Neural crest cell (in vitro differentiated cells): ENCODE measurements at regions not wholly inside any gene's neighbourhood (a gene's known extent, or its start where the extent isn't known, plus 50 kb on each side); places are given as distances from the start of the nearest gene placed in this dataset.
A peak's percentile ranks its signal among the peaks of the same experiment; 100 is the strongest.

ENCODE experiments used
- DNase-seq: peaks from one replicate; pipeline ENCODE4 v3.0.0; 2021; ENCODE audit warnings: low read depth, mixed read lengths, low spot score
- H3K27ac Mint-ChIP-seq: one replicate; pipeline ENCODE4 v1.8.0; 2021; ENCODE audit warnings: mild to moderate bottlenecking, mixed read lengths; ENCODE audit not compliant: unreplicated experiment
- H3K27me3 Mint-ChIP-seq: 2 replicates; pipeline ENCODE4 v1.8.0; 2021; ENCODE audit warnings: low read depth, mild to moderate bottlenecking, mixed read lengths
- H3K36me3 Mint-ChIP-seq: 2 replicates; pipeline ENCODE4 v1.8.0; 2021; ENCODE audit warnings: low read depth, mild to moderate bottlenecking, mixed read lengths
- H3K4me1 Mint-ChIP-seq: 2 replicates; pipeline ENCODE4 v1.8.0; 2021; ENCODE audit warnings: mixed read lengths
- H3K4me3 Mint-ChIP-seq: one replicate; pipeline ENCODE4 v1.8.0; 2021; ENCODE audit warnings: mild to moderate bottlenecking, mixed read lengths
- H3K9me3 Mint-ChIP-seq: 2 replicates; pipeline ENCODE4 v1.8.0; 2021; ENCODE audit warnings: mixed read lengths
- CTCF ChIP-seq: fragments of 200-600 bp; sonication (generic); conservative IDR thresholded peaks from 2 replicates; pipeline ENCODE4 v1.5.0; 2021; ENCODE audit warnings: antibody characterized with exemption, mild to moderate bottlenecking

DNA sequence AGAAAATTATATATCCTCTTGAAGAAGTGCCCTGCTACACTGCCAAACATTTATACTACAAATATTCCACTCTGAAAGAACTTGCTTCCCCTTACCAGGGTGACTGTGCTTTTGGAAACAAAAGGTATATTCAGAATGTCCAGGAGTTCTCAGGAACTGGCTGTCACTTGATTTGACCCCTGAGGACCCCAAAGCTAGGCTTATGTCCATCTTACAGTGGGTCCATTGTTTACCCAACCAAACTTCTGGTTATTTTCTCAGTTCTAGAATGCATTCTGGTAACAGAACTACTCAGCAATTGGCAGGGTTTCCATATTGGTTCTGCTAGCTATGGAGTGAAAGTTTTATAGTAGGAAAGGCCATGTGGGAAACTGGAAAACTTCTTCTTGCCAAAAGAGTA, 207.1 kb upstream of the KCTD3 start:
- H3K4me3 Mint-ChIP-seq = peak overlapping the region; percentile 56
- DNase-seq = no peak
- no peak for TF ChIP-seq CTCF
- H3K9me3 Mint-ChIP-seq = peaks cover 16% of the 10 kb centered on the region
- no peaks in the 10 kb centered on the region for H3K27me3 Mint-ChIP-seq
- peak overlapping the region; percentile 84 for H3K27ac Mint-ChIP-seq
- peaks cover 13% of the 10 kb centered on the region for H3K36me3 Mint-ChIP-seq
- peaks cover 35% of the 10 kb centered on the region for H3K4me1 Mint-ChIP-seq

- DNase-seq = no peak
- Mint-ChIP-seq H3K4me1 (peaks cover 35% of the 10 kb centered on the region), H3K27ac (peak overlapping the region; percentile 52), H3K36me3 (peaks cover 13% of the 10 kb centered on the region), H3K27me3 (no peaks in the 10 kb centered on the region), H3K9me3 (peaks cover 14% of the 10 kb centered on the region), H3K4me3 (no peak overlapping the region)
- TF ChIP-seq CTCF = no peak
These were observed 206.3 kb upstream of the KCTD3 start for GRCh38 chr1:215360758-215361157.

GRCh38 chr1:215375381-215375780, 191.7 kb upstream of the KCTD3 start:
- Mint-ChIP-seq H3K9me3 (no peaks in the 10 kb centered on the region), H3K27ac (no peak overlapping the region), H3K4me1 (peaks cover 4% of the 10 kb centered on the region), H3K36me3 (no peaks in the 10 kb centered on the region), H3K4me3 (no peak overlapping the region), H3K27me3 (no peaks in the 10 kb centered on the region)
- DNase-seq = no peak
- TF ChIP-seq CTCF = no peak

GRCh38 chr1:215376544-215377264, 190.4 kb upstream of the KCTD3 start:
- H3K27ac Mint-ChIP-seq = no peak overlapping the region
- TF ChIP-seq CTCF = no peak
- H3K36me3 Mint-ChIP-seq = no peaks in the 10 kb centered on the region
- no peak overlapping the region for H3K4me3 Mint-ChIP-seq
- no peak for DNase-seq
- no peaks in the 10 kb centered on the region for H3K9me3 Mint-ChIP-seq
- no peaks in the 10 kb centered on the region for H3K27me3 Mint-ChIP-seq
- H3K4me1 Mint-ChIP-seq = peaks cover 4% of the 10 kb centered on the region

DNA sequence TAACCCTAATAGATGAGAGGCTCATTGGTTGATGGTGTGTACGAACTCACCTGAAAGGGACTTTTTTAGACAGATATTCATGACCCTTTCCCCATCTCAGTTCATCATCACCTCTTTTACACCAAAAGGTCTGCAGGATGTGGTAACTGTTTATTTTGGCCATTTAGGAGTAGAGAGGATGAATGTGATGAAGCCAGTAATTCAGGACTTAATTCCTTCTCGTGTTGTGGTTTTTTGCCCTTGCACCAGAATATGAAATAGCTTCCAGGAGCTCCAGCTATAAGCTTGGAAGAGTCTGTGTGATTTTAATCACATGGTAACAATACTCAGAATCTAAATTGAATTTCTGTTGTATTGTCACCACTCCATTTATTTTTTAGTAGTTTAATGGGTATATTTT, 189.4 kb upstream of the KCTD3 start:
- no peak for TF ChIP-seq CTCF
- H3K36me3 Mint-ChIP-seq = no peaks in the 10 kb centered on the region
- H3K4me1 Mint-ChIP-seq = peaks cover 4% of the 10 kb centered on the region
- H3K27me3 Mint-ChIP-seq = no peaks in the 10 kb centered on the region
- no peak overlapping the region for H3K4me3 Mint-ChIP-seq
- no peaks in the 10 kb centered on the region for H3K9me3 Mint-ChIP-seq
- no peak for DNase-seq
- H3K27ac Mint-ChIP-seq = no peak overlapping the region
